ENCODE measurements at regions not wholly inside any gene's neighbourhood (a gene's known extent, or its start where the extent isn't known, plus 50 kb on each side); places are given as distances from the start of the nearest gene placed in this dataset.

- H3K4me3 ChIP-seq, result no peak overlapping the region
- H3K36me3 ChIP-seq, result no peaks in the 10 kb centered on the region
- no peaks in the 10 kb centered on the region for H3K27me3 ChIP-seq
- H3K27ac ChIP-seq, result no peak overlapping the region
- no peak for TF ChIP-seq CTCF (IDR thresholded peaks at IDR 0.05)
- no peaks in the 10 kb centered on the region for H3K9me3 ChIP-seq
- DNase-seq (ENCODE audit: low spot score), result no peak
- H3K4me1 ChIP-seq, result no peaks in the 10 kb centered on the region
Observed at GRCh38 chrX:118215346-118215745, 98.7 kb upstream of the KLHL13 start.

- H3K36me3 ChIP-seq, result no peaks in the 10 kb centered on the region
Observed at GRCh38 chrX:118216087-118216486, 99.5 kb upstream of the KLHL13 start.

GRCh38 chrX:118216509-118216908 is 99.9 kb upstream of the KLHL13 start:
- Histone ChIP-seq H3K27ac (no peak overlapping the region), H3K36me3 (no peaks in the 10 kb centered on the region), H3K4me3 (no peak overlapping the region), H3K9me3 (no peaks in the 10 kb centered on the region), H3K4me1 (no peaks in the 10 kb centered on the region), H3K27me3 (no peaks in the 10 kb centered on the region)
- TF ChIP-seq CTCF (IDR thresholded peaks at IDR 0.05), result no peak
- DNase-seq (ENCODE audit: low spot score), result no peak

More at GRCh38 chrX:118216087-118216486, 99.5 kb upstream of the KLHL13 start:
- H3K4me3 ChIP-seq, result no peak overlapping the region
- no peak for DNase-seq (ENCODE audit: low spot score)
- no peak for TF ChIP-seq CTCF (IDR thresholded peaks at IDR 0.05)
- H3K9me3 ChIP-seq, result no peaks in the 10 kb centered on the region
- H3K27ac ChIP-seq, result no peak overlapping the region
- no peaks in the 10 kb centered on the region for H3K4me1 ChIP-seq
- no peaks in the 10 kb centered on the region for H3K27me3 ChIP-seq

GRCh38 chrX:118218079-118218478 is 101.5 kb upstream of the KLHL13 start:
- H3K9me3 ChIP-seq, result no peaks in the 10 kb centered on the region
- no peak overlapping the region for H3K27ac ChIP-seq
- H3K27me3 ChIP-seq, result no peaks in the 10 kb centered on the region
- H3K4me3 ChIP-seq, result no peak overlapping the region
- no peak for DNase-seq (ENCODE audit: low spot score)
- no peaks in the 10 kb centered on the region for H3K36me3 ChIP-seq
- TF ChIP-seq CTCF (IDR thresholded peaks at IDR 0.05), result no peak
- no peaks in the 10 kb centered on the region for H3K4me1 ChIP-seq

GRCh38 chrX:118218940-118219339 is 102.3 kb upstream of the KLHL13 start:
- H3K27me3 ChIP-seq, result no peaks in the 10 kb centered on the region
- H3K4me1 ChIP-seq, result no peaks in the 10 kb centered on the region
- no peaks in the 10 kb centered on the region for H3K9me3 ChIP-seq
- no peak for DNase-seq (ENCODE audit: low spot score)
- no peak for TF ChIP-seq CTCF (IDR thresholded peaks at IDR 0.05)
- H3K4me3 ChIP-seq, result no peak overlapping the region
- H3K36me3 ChIP-seq, result no peaks in the 10 kb centered on the region
- H3K27ac ChIP-seq, result no peak overlapping the region

GRCh38 chrX:118219866-118220265 is 103.3 kb upstream of the KLHL13 start:
- no peaks in the 10 kb centered on the region for H3K4me1 ChIP-seq
- no peaks in the 10 kb centered on the region for H3K36me3 ChIP-seq
- no peak for TF ChIP-seq CTCF (IDR thresholded peaks at IDR 0.05)
- H3K27ac ChIP-seq, result no peak overlapping the region
- no peak overlapping the region for H3K4me3 ChIP-seq
- no peaks in the 10 kb centered on the region for H3K9me3 ChIP-seq
- no peak for DNase-seq (ENCODE audit: low spot score)
- H3K27me3 ChIP-seq, result no peaks in the 10 kb centered on the region
